IMR-90 (cell line): ENCODE measurements at regions not wholly inside any gene's neighbourhood (a gene's known extent, or its start where the extent isn't known, plus 50 kb on each side); places are given as distances from the start of the nearest gene placed in this dataset.

Experiments
- ATAC-seq: fragments of 200-7000 bp; cut with Tn5 transposase; 2 replicates; pipeline ENCODE4 v1.9.1; 2020; ENCODE audit warnings: low read depth, mild to moderate bottlenecking, moderate library complexity
- BruUV-seq: library from RNA; stranded (reverse); fragments of 400-500 nt; replicated peaks from 2 replicates; lab custom pipeline; 2021; lab: Mats Ljungman, UMichigan
- CTCF ChIA-PET: fragments of 300-600 bp; formaldehyde crosslinking; extraction: SDS; loops from one replicate; lab custom pipeline; 2021; ENCODE audit warnings: antibody characterized with exemption; lab: Yijun Ruan, JAX
- POLR2A ChIA-PET: fragments of 300-600 bp; sonication (Branson Sonifier 250); formaldehyde crosslinking; loops from one replicate; lab custom pipeline; 2022; ENCODE audit warnings: antibody characterized with exemption; ENCODE audit not compliant: unreplicated experiment; lab: Charles Lee
- DNase-seq: peaks from one replicate; pipeline ENCODE4 v3.0.0; 2013
- H2AFZ ChIP-seq: replicated peaks from 2 replicates; pipeline ENCODE3; 2013; ENCODE audit warnings: low read length, mild to moderate bottlenecking; ENCODE audit not compliant: poor library complexity
- H2AK5ac ChIP-seq: 2 replicates; pipeline ENCODE4 v1.6.1; 2013; ENCODE audit warnings: low read depth, low read length, inconsistent platforms
- H2AK9ac ChIP-seq: replicated peaks from 2 replicates; pipeline ENCODE3; 2013; ENCODE audit warnings: mild to moderate bottlenecking, low read depth, low read length, moderate library complexity; ENCODE audit not compliant: poor library complexity
- H2BK120ac ChIP-seq: 2 replicates; pipeline ENCODE4 v1.6.1; 2013; ENCODE audit warnings: low read depth, low read length, inconsistent platforms
- H2BK15ac ChIP-seq: 3 replicates; pipeline ENCODE4 v1.6.1; 2013; ENCODE audit warnings: low read depth, low read length, inconsistent platforms
- H2BK20ac ChIP-seq: 2 replicates; pipeline ENCODE4 v1.6.1; 2013; ENCODE audit warnings: low read depth, mild to moderate bottlenecking, inconsistent platforms, low read length, moderate library complexity
- H2BK5ac ChIP-seq: 2 replicates; pipeline ENCODE4 v1.6.1; 2013; ENCODE audit warnings: mild to moderate bottlenecking, low read depth, low read length, inconsistent platforms; ENCODE audit not compliant: poor library complexity, severe bottlenecking
- H3K14ac ChIP-seq: replicated peaks from 2 replicates; pipeline ENCODE4 v1.6.1; 2013; ENCODE audit warnings: low read depth, low read length, inconsistent platforms
- H3K18ac ChIP-seq: 2 replicates; pipeline ENCODE4 v1.6.1; 2013; ENCODE audit warnings: low read depth, low read length, control low read depth
- H3K23ac ChIP-seq: 2 replicates; pipeline ENCODE4 v1.6.1; 2013; ENCODE audit warnings: low read depth, low read length, inconsistent platforms
- H3K27ac ChIP-seq: 2 replicates; pipeline ENCODE4 v1.5.1; 2013; ENCODE audit warnings: mild to moderate bottlenecking, control low read depth, low read length; ENCODE audit not compliant: insufficient read depth
- H3K27me3 ChIP-seq: 2 replicates; pipeline ENCODE4 v1.6.1; 2013; ENCODE audit warnings: low read length; ENCODE audit not compliant: control insufficient read depth, insufficient read depth
- H3K36me3 ChIP-seq: 2 replicates; pipeline ENCODE4 v1.6.1; 2013; ENCODE audit warnings: low read length, mixed read lengths; ENCODE audit not compliant: control insufficient read depth, insufficient read depth
- H3K4ac ChIP-seq: 2 replicates; pipeline ENCODE4 v1.6.1; 2013; ENCODE audit warnings: low read depth, low read length, inconsistent platforms
- H3K4me1 ChIP-seq: 2 replicates; pipeline ENCODE4 v1.6.1; 2013; ENCODE audit warnings: low read length, mixed read lengths; ENCODE audit not compliant: control insufficient read depth, insufficient read depth
- H3K4me2 ChIP-seq: 2 replicates; pipeline ENCODE4 v1.6.1; 2013; ENCODE audit warnings: low read depth, mild to moderate bottlenecking, control low read depth, low read length, moderate library complexity
- H3K4me3 ChIP-seq: 2 replicates; pipeline ENCODE4 v1.5.1; 2013; ENCODE audit warnings: low read depth, mild to moderate bottlenecking, control low read depth, low read length, moderate library complexity; ENCODE audit not compliant: insufficient read depth
- H3K56ac ChIP-seq: 2 replicates; pipeline ENCODE4 v1.6.1; 2013; ENCODE audit warnings: low read length, inconsistent platforms; ENCODE audit not compliant: insufficient read depth; ENCODE audit errors: extremely low read depth
- H3K79me1 ChIP-seq, 2 experiments: 2 replicates each; pipeline ENCODE4 v1.6.1; 2013; ENCODE audit warnings: low read length in 2 of 2, inconsistent platforms in 1 of 2, low read depth in 1 of 2
- H3K9ac ChIP-seq: 2 replicates; pipeline ENCODE4 v1.6.1; 2013; ENCODE audit warnings: low read depth, low read length, control low read depth
- H3K9me1 ChIP-seq: 2 replicates; pipeline ENCODE4 v1.6.1; 2013; ENCODE audit warnings: low read length, inconsistent platforms; ENCODE audit not compliant: insufficient read depth
- H3K9me3 ChIP-seq: 2 replicates; pipeline ENCODE4 v1.6.1; 2013; ENCODE audit warnings: low read length; ENCODE audit not compliant: control insufficient read depth, insufficient read depth
- H4K20me1 ChIP-seq: 2 replicates; pipeline ENCODE4 v1.6.1; 2013; ENCODE audit warnings: low read length, inconsistent platforms; ENCODE audit not compliant: insufficient read depth
- H4K5ac ChIP-seq: 2 replicates; pipeline ENCODE4 v1.6.1; 2013; ENCODE audit warnings: mild to moderate bottlenecking, low read depth, low read length, control low read depth
- H4K8ac ChIP-seq, 2 experiments: 2 replicates each; pipeline ENCODE4 v1.6.1; 2013; ENCODE audit warnings: low read depth in 2 of 2, low read length in 2 of 2, control low read depth in 1 of 2, inconsistent platforms in 1 of 2
- H4K91ac ChIP-seq: 2 replicates; pipeline ENCODE4 v1.6.1; 2013; ENCODE audit warnings: low read depth, low read length, inconsistent platforms; ENCODE audit not compliant: insufficient read depth
- BHLHE40 ChIP-seq: fragments of 150-350 bp; IDR thresholded peaks from 2 replicates; pipeline ENCODE4 v1.6.1; 2016; ENCODE audit warnings: mild to moderate bottlenecking, low read depth, low read length
- CEBPB ChIP-seq: IDR thresholded peaks from 2 replicates; pipeline ENCODE4 v1.6.1; 2012; ENCODE audit warnings: low read depth, low read length, improper control_type of control experiment
- CHD1 ChIP-seq: IDR thresholded peaks from 2 replicates; pipeline ENCODE4 v1.6.1; 2012; ENCODE audit warnings: low read depth, low read length, improper control_type of control experiment
- CTCF ChIP-seq: conservative IDR thresholded peaks from 2 replicates; pipeline ENCODE4 v1.5.1; 2012; ENCODE audit warnings: mild to moderate bottlenecking, low read depth, low read length, improper control_type of control experiment
- ELK1 ChIP-seq: fragments of 150-350 bp; IDR thresholded peaks from 2 replicates; pipeline ENCODE4 v1.6.1; 2016; ENCODE audit warnings: low read depth, mild to moderate bottlenecking, low read length, moderate library complexity, borderline replicate concordance
- FOS ChIP-seq: fragments of 150-350 bp; IDR thresholded peaks from 2 replicates; pipeline ENCODE4 v1.6.1; 2016; ENCODE audit warnings: low read depth, low read length
- MAFK ChIP-seq: IDR thresholded peaks from 2 replicates; pipeline ENCODE4 v1.6.1; 2012; ENCODE audit warnings: low read depth, low read length, improper control_type of control experiment
- MAZ ChIP-seq: IDR thresholded peaks from 2 replicates; pipeline ENCODE4 v1.6.1; 2012; ENCODE audit warnings: low read depth, mild to moderate bottlenecking, low read length, improper control_type of control experiment, moderate library complexity, borderline replicate concordance
- MXI1 ChIP-seq: IDR thresholded peaks from 2 replicates; pipeline ENCODE4 v1.6.1; 2012; ENCODE audit warnings: low read depth, mild to moderate bottlenecking, low read length, moderate library complexity, borderline replicate concordance
- NFE2L2 ChIP-seq: fragments of 150-350 bp; IDR thresholded peaks from 2 replicates; pipeline ENCODE4 v1.6.1; 2016; ENCODE audit warnings: low read depth, mild to moderate bottlenecking, low read length
- POLR2A ChIP-seq: IDR thresholded peaks from 2 replicates; pipeline ENCODE4 v1.6.1; 2012; ENCODE audit warnings: mild to moderate bottlenecking, low read depth, low read length
- RAD21 ChIP-seq: IDR thresholded peaks from 2 replicates; pipeline ENCODE4 v1.6.1; 2012; ENCODE audit warnings: low read length, improper control_type of control experiment
- RCOR1 ChIP-seq: IDR thresholded peaks from 2 replicates; pipeline ENCODE4 v1.6.1; 2012; ENCODE audit warnings: mild to moderate bottlenecking, low read length, improper control_type of control experiment; ENCODE audit not compliant: insufficient replicate concordance
- RFX5 ChIP-seq: IDR thresholded peaks from 2 replicates; pipeline ENCODE4 v1.8.0; 2012; ENCODE audit warnings: low read depth, mild to moderate bottlenecking, low read length, moderate library complexity
- SMC3 ChIP-seq: fragments of 150-350 bp; IDR thresholded peaks from 2 replicates; pipeline ENCODE4 v1.6.1; 2016; ENCODE audit warnings: low read depth, mild to moderate bottlenecking, antibody characterized with exemption, low read length, moderate library complexity
- WGBS, 2 experiments: methylation state at CpG; one replicate each; pipeline versions ENCODE4 v1.1.5 to v1.1.7; 2013; ENCODE audit warnings: missing lambda C conversion rate in 2 of 2; ENCODE audit not compliant: insufficient read length in 1 of 2; ENCODE audit errors: extremely low coverage in 2 of 2; 5-methylcytosine and 5-hydroxymethylcytosine counted together
- dilution Hi-C: fragments of 300-500 bp; cut with HindIII; formaldehyde crosslinking; loops from one replicate; pipeline ENCODE4 v1.14.3; 2018; ENCODE audit warnings: low sequenced_read_pairs; ENCODE audit not compliant: unreplicated experiment
- in situ Hi-C: fragments of 300-500 bp; cut with MboI; formaldehyde crosslinking; loops from 3 replicates; pipeline ENCODE4 v1.14.3; 2019; ENCODE audit warnings: low sequenced_read_pairs, inconsistent platforms, mixed read lengths
- intact Hi-C: fragments of 100-400 bp; cut with micrococcal nuclease; formaldehyde crosslinking; loops from 2 replicates; pipeline ENCODE4 v1.10.0; 2022
- TF ChIP-seq, protein P1 (sequence below): fragments of 150-350 bp; IDR thresholded peaks from 2 replicates; pipeline ENCODE4 v1.6.1; 2017; ENCODE audit warnings: mild to moderate bottlenecking, antibody characterized with exemption, low read length, low read depth

DNA sequence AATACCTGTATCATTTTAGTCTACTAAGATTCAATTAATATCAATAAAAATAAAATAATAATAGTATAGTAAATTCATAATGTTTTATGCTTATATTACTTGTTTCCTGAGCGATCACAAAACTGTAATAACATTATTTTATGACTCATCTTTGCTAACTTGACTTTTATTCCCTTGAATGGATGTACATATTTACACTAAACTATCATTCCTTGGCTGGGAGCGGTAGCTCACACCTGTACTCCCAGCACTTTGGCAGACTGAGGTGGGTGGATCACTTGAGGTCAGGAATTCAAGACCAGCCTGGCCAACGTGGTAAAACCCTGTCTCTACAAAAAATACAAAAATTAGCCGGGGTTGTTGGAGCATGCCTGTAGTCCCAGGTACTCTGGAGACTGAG, 104.0 kb upstream of the SLC34A2 start:
- H3K4me3 ChIP-seq = no peak overlapping the region
- H3K23ac ChIP-seq = no peak overlapping the region
- no peaks in the 10 kb centered on the region for H3K9me1 ChIP-seq
- H3K9me3 ChIP-seq = no peaks in the 10 kb centered on the region
- H3K4me2 ChIP-seq = no peak overlapping the region
- no peak overlapping the region for H2BK5ac ChIP-seq
- no peak for ATAC-seq
- no peak overlapping the region for H3K9ac ChIP-seq
- H3K27ac ChIP-seq = no peak overlapping the region
- no peak overlapping the region for H2AK5ac ChIP-seq
- no peak overlapping the region for H2BK15ac ChIP-seq
- no peak overlapping the region for H4K8ac ChIP-seq
- no peaks in the 10 kb centered on the region for H4K20me1 ChIP-seq
- WGBS, 2 experiments = no CpG with 5 or more reads among the region's 4 CpGs
- dilution Hi-C loops (no loop called here), in situ Hi-C loops (no loop called here), intact Hi-C loops (no loop called here)
- no peaks in the 10 kb centered on the region for H3K4me1 ChIP-seq
- H4K91ac ChIP-seq = no peak overlapping the region
- H3K14ac ChIP-seq = no peak overlapping the region
- H3K18ac ChIP-seq = no peak overlapping the region
- DNase-seq = no peak
- TF ChIP-seq CEBPB (no peak), CHD1 (no peak), NFE2L2 (no peak), FOS (no peak), RFX5 (no peak), ELK1 (no peak), RCOR1 (no peak), MXI1 (no peak), MAFK (no peak), RAD21 (no peak), SMC3 (no peak), CTCF (no peak), BHLHE40 (no peak), MAZ (no peak), POLR2A (no peak)
- TF ChIP-seq, protein P1, sequence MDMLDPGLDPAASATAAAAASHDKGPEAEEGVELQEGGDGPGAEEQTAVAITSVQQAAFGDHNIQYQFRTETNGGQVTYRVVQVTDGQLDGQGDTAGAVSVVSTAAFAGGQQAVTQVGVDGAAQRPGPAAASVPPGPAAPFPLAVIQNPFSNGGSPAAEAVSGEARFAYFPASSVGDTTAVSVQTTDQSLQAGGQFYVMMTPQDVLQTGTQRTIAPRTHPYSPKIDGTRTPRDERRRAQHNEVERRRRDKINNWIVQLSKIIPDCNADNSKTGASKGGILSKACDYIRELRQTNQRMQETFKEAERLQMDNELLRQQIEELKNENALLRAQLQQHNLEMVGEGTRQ = no peak
- no TSS peak for BruUV-seq
- H2AFZ ChIP-seq = no peak overlapping the region
- no peak overlapping the region for H4K5ac ChIP-seq
- H3K36me3 ChIP-seq = no peaks in the 10 kb centered on the region
- H3K56ac ChIP-seq = no peak overlapping the region
- ChIA-PET POLR2A (no interaction called here), CTCF (no interaction called here)
- H3K79me1 ChIP-seq = no peaks in the 10 kb centered on the region
- H3K4ac ChIP-seq = no peak overlapping the region
- no peak overlapping the region for H2AK9ac ChIP-seq
- H3K27me3 ChIP-seq = peaks cover 2% of the 10 kb centered on the region; the same call in 1 of the 2 replicates
- H2BK120ac ChIP-seq = no peak overlapping the region
- H2BK20ac ChIP-seq = no peak overlapping the region
